ENCODE measurements at regions not wholly inside any gene's neighbourhood (a gene's known extent, or its start where the extent isn't known, plus 50 kb on each side); places are given as distances from the start of the nearest gene placed in this dataset.

- TF ChIP-seq POLR2AphosphoS5 (IDR thresholded peaks at IDR 0.05; ENCODE audit: insufficient read depth in 1 of 2, low read depth in 1 of 2) (no peak), POLR2A (IDR thresholded peaks at IDR 0.05) (no peak), CTCF (IDR thresholded peaks at IDR 0.05) (no peak)
These were observed 94.2 kb upstream of the SNTG2 start for GRCh38 chr2:856456-856855.
